Right lobe of liver (tissue), 4 donors: ENCODE measurements at regions not wholly inside any gene's neighbourhood (a gene's known extent, or its start where the extent isn't known, plus 50 kb on each side); places are given as distances from the start of the nearest gene placed in this dataset.

Experiments
- CTCF ChIP-seq, 4 donors: fragments of 200-600 bp in 3 of 4; fragments of 450-650 bp in 1 of 4; IDR thresholded peaks; one replicate each; pipeline versions ENCODE4 v1.5.1 to v1.8.0; 2016 to 2022; ENCODE audit warnings: antibody characterized with exemption in 4 of 4, mild to moderate bottlenecking in 2 of 4
- POLR2A ChIP-seq: fragments of 450-650 bp; IDR thresholded peaks from one replicate; pipeline ENCODE4 v1.6.1; 2017; ENCODE audit warnings: antibody characterized with exemption, mild to moderate bottlenecking
- donor health status: DM: no; HTN: no; CAD: no.
- donor health status: DM: no; HTN: no; CAD: no.
- donor health status: DM: no; HTN: yes; CAD: no.

GRCh38 chr12:90173499-90174197 is 465.0 kb upstream of the ATP2B1 start:
- TF ChIP-seq CTCF (IDR thresholded peaks at IDR 0.05) (no peak), POLR2A (no peak)
